Ascending aorta (tissue), 2 donors: ENCODE measurements at regions not wholly inside any gene's neighbourhood (a gene's known extent, or its start where the extent isn't known, plus 50 kb on each side); places are given as distances from the start of the nearest gene placed in this dataset.

Source experiments
- DNase-seq, 2 donors: peaks; one replicate each; pipeline ENCODE4 v3.0.0-alpha.2; 2019; ENCODE audit warnings: low spot score in 2 of 2
- H3K27ac ChIP-seq, 2 donors: fragments of 200-600 bp; sonication (generic); one replicate each; pipeline ENCODE4 v1.5.1; 2016 to 2017; ENCODE audit warnings: mild to moderate bottlenecking in 1 of 2
- H3K27me3 ChIP-seq: fragments of 200-600 bp; sonication (generic); one replicate; pipeline ENCODE4 v1.5.1; 2017
- H3K36me3 ChIP-seq, 2 donors: fragments of 200-600 bp; sonication (generic); one replicate each; pipeline ENCODE4 v1.5.1; 2016
- H3K4me1 ChIP-seq, 2 donors: fragments of 200-600 bp; sonication (generic); one replicate each; pipeline ENCODE4 v1.5.1; 2016 to 2017; ENCODE audit warnings: mild to moderate bottlenecking in 1 of 2
- H3K4me3 ChIP-seq, 2 donors: fragments of 200-600 bp; sonication (generic); one replicate each; pipeline ENCODE4 v1.5.1; 2016 to 2017; ENCODE audit warnings: mild to moderate bottlenecking in 1 of 2
- H3K9me3 ChIP-seq, 2 donors: fragments of 200-600 bp; sonication (generic); one replicate each; pipeline ENCODE4 v1.5.1; 2016
- intact Hi-C: fragments of 100-400 bp; cut with DNase I; formaldehyde crosslinking; loops from one replicate; pipeline ENCODE4 v1.15.1; 2023
- TF ChIP-seq, protein P1 (sequence below), 3 experiments: fragments of 200-600 bp in 2 of 3; fragments of 450-650 bp in 1 of 3; sonication (generic) in 2 of 3; IDR thresholded peaks; one replicate each; pipeline ENCODE4 v1.5.1; 2016 to 2019; ENCODE audit warnings: antibody characterized with exemption in 3 of 3, mild to moderate bottlenecking in 1 of 3, moderate library complexity in 1 of 3

DNA sequence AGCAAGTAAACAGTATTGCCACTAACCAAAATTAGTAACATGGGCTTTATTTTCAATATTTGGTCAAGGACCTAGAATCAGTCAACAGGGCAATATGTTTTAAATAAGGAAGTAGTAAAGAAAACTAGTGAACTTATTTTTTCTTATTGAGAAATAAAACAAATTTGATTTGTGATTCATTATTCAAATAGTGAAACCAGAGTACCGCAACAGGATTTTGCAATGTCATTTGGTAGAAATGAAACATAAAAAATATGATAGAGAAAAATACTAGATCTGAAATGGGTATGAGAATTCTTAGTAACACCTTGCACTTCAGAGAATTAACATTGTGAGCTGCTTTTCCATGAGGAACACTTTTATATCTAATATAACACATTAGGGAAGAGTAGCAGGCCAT, 291.8 kb upstream of the GBE1 start:
- TF ChIP-seq, protein P1, sequence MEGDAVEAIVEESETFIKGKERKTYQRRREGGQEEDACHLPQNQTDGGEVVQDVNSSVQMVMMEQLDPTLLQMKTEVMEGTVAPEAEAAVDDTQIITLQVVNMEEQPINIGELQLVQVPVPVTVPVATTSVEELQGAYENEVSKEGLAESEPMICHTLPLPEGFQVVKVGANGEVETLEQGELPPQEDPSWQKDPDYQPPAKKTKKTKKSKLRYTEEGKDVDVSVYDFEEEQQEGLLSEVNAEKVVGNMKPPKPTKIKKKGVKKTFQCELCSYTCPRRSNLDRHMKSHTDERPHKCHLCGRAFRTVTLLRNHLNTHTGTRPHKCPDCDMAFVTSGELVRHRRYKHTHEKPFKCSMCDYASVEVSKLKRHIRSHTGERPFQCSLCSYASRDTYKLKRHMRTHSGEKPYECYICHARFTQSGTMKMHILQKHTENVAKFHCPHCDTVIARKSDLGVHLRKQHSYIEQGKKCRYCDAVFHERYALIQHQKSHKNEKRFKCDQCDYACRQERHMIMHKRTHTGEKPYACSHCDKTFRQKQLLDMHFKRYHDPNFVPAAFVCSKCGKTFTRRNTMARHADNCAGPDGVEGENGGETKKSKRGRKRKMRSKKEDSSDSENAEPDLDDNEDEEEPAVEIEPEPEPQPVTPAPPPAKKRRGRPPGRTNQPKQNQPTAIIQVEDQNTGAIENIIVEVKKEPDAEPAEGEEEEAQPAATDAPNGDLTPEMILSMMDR (IDR thresholded peaks at IDR 0.05) = no peak
- no peaks in the 10 kb centered on the region for H3K4me1 ChIP-seq
- no peaks in the 10 kb centered on the region for H3K27me3 ChIP-seq
- intact Hi-C loops = no loop called here
- H3K9me3 ChIP-seq = no peaks in the 10 kb centered on the region
- H3K36me3 ChIP-seq = no peaks in the 10 kb centered on the region
- no peak overlapping the region for H3K27ac ChIP-seq
- H3K4me3 ChIP-seq = no peak overlapping the region
- DNase-seq = no peak

DNA sequence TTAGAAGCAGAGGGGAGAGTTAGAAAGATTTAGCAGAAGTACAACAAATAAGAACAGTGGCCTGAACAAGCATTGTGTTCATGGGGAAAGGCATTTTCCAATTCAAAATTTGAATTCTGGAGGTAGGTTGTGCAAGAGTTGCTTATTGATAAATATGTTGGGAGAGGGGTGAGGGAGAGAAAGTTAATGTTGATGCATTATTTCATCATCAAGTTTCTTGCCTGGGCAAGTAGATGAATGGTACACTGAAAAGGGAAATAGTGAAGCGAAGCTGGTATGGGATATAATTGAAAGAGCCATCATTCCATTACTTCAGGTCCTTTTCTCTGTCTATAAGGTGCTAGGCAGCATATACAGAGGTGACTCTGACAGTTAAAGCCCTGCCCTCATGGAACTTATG, 288.9 kb upstream of the GBE1 start:
- Histone ChIP-seq H3K4me1 (no peaks in the 10 kb centered on the region), H3K27ac (no peak overlapping the region), H3K27me3 (no peaks in the 10 kb centered on the region), H3K36me3 (no peaks in the 10 kb centered on the region), H3K4me3 (no peak overlapping the region), H3K9me3 (no peaks in the 10 kb centered on the region)
- TF ChIP-seq, protein P1 (IDR thresholded peaks at IDR 0.05) = no peak
- intact Hi-C loops = no loop called here
- no peak for DNase-seq

DNA sequence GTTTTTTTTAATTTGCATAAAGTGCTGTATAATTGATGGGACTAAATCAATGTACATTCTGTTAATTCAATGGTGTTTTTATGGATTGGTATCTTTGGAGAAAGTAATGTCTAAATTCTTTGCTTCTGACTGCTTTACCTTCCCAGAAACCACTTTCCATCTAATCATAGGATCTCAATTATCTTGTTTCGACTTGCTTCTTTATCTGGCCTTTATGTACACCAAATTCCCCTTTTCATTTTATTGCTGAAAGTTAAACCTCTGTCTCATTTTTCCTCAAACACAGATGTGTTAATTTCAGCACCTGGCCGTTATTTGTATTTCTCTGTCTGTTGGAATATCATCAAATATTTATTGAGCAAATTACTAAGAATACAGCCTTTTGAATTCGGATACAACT, 287.3 kb upstream of the GBE1 start:
- intact Hi-C loops = no loop called here
- no peak overlapping the region for H3K4me3 ChIP-seq
- DNase-seq = no peak
- no peak overlapping the region for H3K27ac ChIP-seq
- no peaks in the 10 kb centered on the region for H3K4me1 ChIP-seq
- TF ChIP-seq, protein P1 (IDR thresholded peaks at IDR 0.05) = no peak
- no peaks in the 10 kb centered on the region for H3K36me3 ChIP-seq
- no peaks in the 10 kb centered on the region for H3K9me3 ChIP-seq
- no peaks in the 10 kb centered on the region for H3K27me3 ChIP-seq

DNA sequence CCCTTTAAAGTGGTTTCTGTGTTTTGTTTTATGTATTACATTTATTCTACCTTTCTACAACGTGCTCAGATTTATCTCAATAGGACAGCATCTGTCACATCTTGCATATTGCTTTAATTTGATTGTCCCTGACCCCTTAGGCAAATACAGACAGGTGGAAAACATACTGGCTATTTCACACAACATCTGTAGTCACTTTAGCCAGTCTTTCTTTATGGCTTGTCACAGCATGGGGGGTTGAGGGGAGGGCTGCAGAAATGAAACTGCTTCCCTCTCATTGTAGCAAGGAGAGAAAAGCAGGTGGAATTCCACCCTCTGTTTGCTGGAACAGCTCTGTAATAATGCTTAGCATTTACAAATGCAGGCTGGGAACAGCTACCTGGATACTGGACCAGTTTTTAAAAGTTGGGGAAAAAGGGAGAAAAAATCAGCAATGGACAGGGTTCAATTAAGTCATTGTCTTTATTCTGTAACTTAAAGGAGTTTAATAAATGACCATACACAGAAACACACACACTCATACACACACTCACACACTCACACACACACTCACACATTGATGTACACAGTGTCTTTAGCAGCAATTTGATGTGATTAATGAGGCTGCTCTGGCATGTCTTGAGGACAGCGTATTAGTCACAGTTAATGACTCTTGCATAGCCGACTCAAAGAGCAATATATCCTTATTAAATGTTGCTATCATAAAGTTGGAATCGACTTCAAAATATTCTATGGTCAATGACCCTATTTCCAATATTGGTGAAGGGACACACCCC, 283.7 kb upstream of the GBE1 start:
- Histone ChIP-seq H3K9me3 (no peaks in the 10 kb centered on the region), H3K27ac (no peak overlapping the region), H3K4me3 (no peak overlapping the region), H3K4me1 (no peaks in the 10 kb centered on the region), H3K36me3 (no peaks in the 10 kb centered on the region), H3K27me3 (no peaks in the 10 kb centered on the region)
- DNase-seq = no peak
- intact Hi-C loops = no loop called here
- TF ChIP-seq, protein P1 (IDR thresholded peaks at IDR 0.05) = no peak

DNA sequence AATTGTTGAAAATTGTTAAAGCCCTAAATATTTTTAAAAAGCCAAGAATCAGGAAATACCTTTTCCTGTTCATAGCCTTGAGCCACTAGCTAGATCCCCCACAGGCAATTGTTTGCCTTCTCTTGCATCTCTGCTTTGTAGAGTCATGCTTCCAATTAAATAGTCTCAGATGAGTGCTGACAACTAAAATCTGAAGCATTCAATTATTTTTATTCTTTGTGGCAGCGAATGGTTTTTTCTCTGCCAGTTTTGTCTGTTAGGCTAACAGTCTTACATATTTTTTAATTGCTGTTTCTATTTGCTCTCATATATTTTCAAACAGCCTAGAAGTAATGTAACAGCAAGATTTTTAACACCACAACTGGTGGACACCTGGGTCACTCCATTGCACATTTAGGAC, 277.1 kb upstream of the GBE1 start:
- intact Hi-C loops = no loop called here
- no peaks in the 10 kb centered on the region for H3K27me3 ChIP-seq
- no peaks in the 10 kb centered on the region for H3K36me3 ChIP-seq
- H3K27ac ChIP-seq = no peak overlapping the region
- H3K4me3 ChIP-seq = no peak overlapping the region
- no peaks in the 10 kb centered on the region for H3K9me3 ChIP-seq
- no peak for DNase-seq
- H3K4me1 ChIP-seq = no peaks in the 10 kb centered on the region
- TF ChIP-seq, protein P1 (IDR thresholded peaks at IDR 0.05) = no peak

DNA sequence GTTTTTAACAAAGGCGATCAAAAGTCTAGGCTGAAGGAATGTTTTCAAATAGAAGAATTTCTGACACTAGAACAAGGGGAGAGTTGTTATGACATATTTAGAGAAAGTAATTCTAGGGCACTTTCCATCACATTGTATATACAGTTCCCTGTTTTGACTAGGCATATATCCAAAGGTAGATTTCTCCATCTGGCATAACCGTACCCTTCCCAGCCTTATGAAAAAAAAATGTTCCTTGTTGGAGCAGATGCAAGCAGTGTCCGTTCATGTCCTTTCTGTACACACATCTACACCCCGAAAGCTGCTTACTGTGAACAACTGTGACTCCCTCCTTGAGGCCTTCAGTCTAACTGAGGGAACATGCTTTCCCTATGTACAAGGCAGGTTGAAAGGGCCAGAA, 271.7 kb upstream of the GBE1 start:
- H3K27ac ChIP-seq = no peak overlapping the region
- TF ChIP-seq, protein P1 (IDR thresholded peaks at IDR 0.05) = no peak
- no peaks in the 10 kb centered on the region for H3K36me3 ChIP-seq
- intact Hi-C loops = no loop called here
- no peaks in the 10 kb centered on the region for H3K9me3 ChIP-seq
- no peaks in the 10 kb centered on the region for H3K4me1 ChIP-seq
- no peak overlapping the region for H3K4me3 ChIP-seq
- no peak for DNase-seq
- no peaks in the 10 kb centered on the region for H3K27me3 ChIP-seq
